Stomach (tissue), 4 donors: ENCODE measurements at regions not wholly inside any gene's neighbourhood (a gene's known extent, or its start where the extent isn't known, plus 50 kb on each side); places are given as distances from the start of the nearest gene placed in this dataset.

ENCODE experiments used
- CTCF ChIP-seq, 7 experiments: fragments of 450-650 bp in 4 of 7; fragments of 200-600 bp in 3 of 7; sonication (generic) in 3 of 7; IDR thresholded peaks; one replicate each; pipeline ENCODE4 v1.5.1; 2016 to 2019; ENCODE audit warnings: antibody characterized with exemption in 7 of 7, control low read depth in 2 of 7, mild to moderate bottlenecking in 1 of 7
- EP300 ChIP-seq: sonication (generic); formaldehyde crosslinking; IDR thresholded peaks from one replicate; pipeline ENCODE4 v1.6.1; 2017; ENCODE audit warnings: antibody characterized with exemption
- POLR2A ChIP-seq, 4 donors: fragments of 450-650 bp; IDR thresholded peaks; one replicate each; pipeline ENCODE4 v1.6.1; 2016; ENCODE audit warnings: antibody characterized with exemption in 4 of 4, control low read depth in 2 of 4, mild to moderate bottlenecking in 1 of 4, moderate library complexity in 1 of 4
- POLR2AphosphoS5 ChIP-seq, 3 donors: sonication (generic); formaldehyde crosslinking; IDR thresholded peaks; one replicate each; pipeline ENCODE4 v1.6.1; 2016; ENCODE audit warnings: antibody characterized with exemption in 3 of 3

- no peak for TF ChIP-seq EP300
- TF ChIP-seq CTCF (IDR thresholded peaks at IDR 0.05) = no peak
- no peak for TF ChIP-seq POLR2A (IDR thresholded peaks at IDR 0.05)
- no peak for TF ChIP-seq POLR2AphosphoS5 (IDR thresholded peaks at IDR 0.05)
Measured at GRCh38 chrX:22629105-22629725, 356.5 kb downstream of the CBLL2 start.
